GM18873 (cell line): ENCODE measurements at regions not wholly inside any gene's neighbourhood (a gene's known extent, or its start where the extent isn't known, plus 50 kb on each side); places are given as distances from the start of the nearest gene placed in this dataset.

Experiments
- ATAC-seq: cut with Tn5 transposase; IDR thresholded peaks from one replicate; pipeline ENCODE4 v1.9.1; 2021; ENCODE audit warnings: mild to moderate bottlenecking, moderate library complexity, moderate number of reproducible peaks; ENCODE audit not compliant: unreplicated experiment, low FRiP score

GRCh38 chr11:21814169-21814568, 378.7 kb upstream of the ANO5 start:
- ATAC-seq = no peak

GRCh38 chr11:21817696-21818095, 375.2 kb upstream of the ANO5 start:
- ATAC-seq = no peak

GRCh38 chr11:21820176-21820575, 372.7 kb upstream of the ANO5 start:
- ATAC-seq = no peak

GRCh38 chr11:21825127-21825526, 367.8 kb upstream of the ANO5 start:
- ATAC-seq = no peak

- ATAC-seq = no peak
Observed at GRCh38 chr11:21838427-21838826, 354.5 kb upstream of the ANO5 start.

- no peak for ATAC-seq
Observed at GRCh38 chr11:21839796-21840195, 353.1 kb upstream of the ANO5 start.

GRCh38 chr11:21861314-21861713, 331.6 kb upstream of the ANO5 start:
- no peak for ATAC-seq

GRCh38 chr11:21865541-21865940, 327.3 kb upstream of the ANO5 start:
- no peak for ATAC-seq

GRCh38 chr11:21866781-21867180, 326.1 kb upstream of the ANO5 start:
- no peak for ATAC-seq

GRCh38 chr11:21877151-21877550, 315.7 kb upstream of the ANO5 start:
- ATAC-seq = no peak

- ATAC-seq = no peak
Observed at GRCh38 chr11:21883354-21883753, 309.5 kb upstream of the ANO5 start.

- no peak for ATAC-seq
Observed at GRCh38 chr11:21888814-21889213, 304.1 kb upstream of the ANO5 start.

GRCh38 chr11:21892736-21893564, 299.9 kb upstream of the ANO5 start:
- ATAC-seq = no peak

GRCh38 chr11:21893565-21893867, 299.4 kb upstream of the ANO5 start:
- no peak for ATAC-seq

- no peak for ATAC-seq
Observed at GRCh38 chr11:21894492-21894891, 298.4 kb upstream of the ANO5 start.

GRCh38 chr11:21895686-21896085, 297.2 kb upstream of the ANO5 start:
- ATAC-seq = no peak

- no peak for ATAC-seq
Observed at GRCh38 chr11:21896216-21896615, 296.7 kb upstream of the ANO5 start.

- no peak for ATAC-seq
Observed at GRCh38 chr11:21896746-21897602, 295.9 kb upstream of the ANO5 start.

- ATAC-seq = no peak
Observed at GRCh38 chr11:21897752-21898151, 295.1 kb upstream of the ANO5 start.

- no peak for ATAC-seq
Observed at GRCh38 chr11:21908211-21908610, 284.7 kb upstream of the ANO5 start.

- ATAC-seq = no peak
Observed at GRCh38 chr11:21909145-21909544, 283.7 kb upstream of the ANO5 start.

GRCh38 chr11:21911061-21911460, 281.8 kb upstream of the ANO5 start:
- ATAC-seq = no peak
